ENCODE measurements at regions not wholly inside any gene's neighbourhood (a gene's known extent, or its start where the extent isn't known, plus 50 kb on each side); places are given as distances from the start of the nearest gene placed in this dataset.

- no peak overlapping the region for H3K4me2 ChIP-seq (ENCODE audit: low read depth, low read length, poor library complexity, severe bottlenecking)
- H3K36me3 ChIP-seq (ENCODE audit: insufficient read depth, low read length) = no peaks in the 10 kb centered on the region
- H3K4me3 ChIP-seq (ENCODE audit: low read length) = no peak overlapping the region
- no peaks in the 10 kb centered on the region for H3K27me3 ChIP-seq (ENCODE audit: low read length)
- no peak overlapping the region for H3K27ac ChIP-seq (ENCODE audit: low read length)
- no peak for DNase-seq
- peaks cover 5% of the 10 kb centered on the region; the same call in 1 of the 2 replicates for H4K20me1 ChIP-seq (ENCODE audit: insufficient read depth, low read depth, low read length)
- no peak overlapping the region for H2AFZ ChIP-seq (ENCODE audit: low read length)
- H3K9me2 ChIP-seq (replicated peaks; ENCODE audit: insufficient read depth, low read length) = no peaks in the 10 kb centered on the region
- H3K4me1 ChIP-seq (ENCODE audit: low read length) = peaks cover 12% of the 10 kb centered on the region
- no peaks in the 10 kb centered on the region for H3K79me2 ChIP-seq (ENCODE audit: low read length)
- no peaks in the 10 kb centered on the region for H3K9me3 ChIP-seq (ENCODE audit: low read length)
- no peak overlapping the region for H3K9ac ChIP-seq (ENCODE audit: low read length)
These were observed 186.6 kb upstream of the INHBA start for GRCh38 chr7:41889472-41889871.

DNA sequence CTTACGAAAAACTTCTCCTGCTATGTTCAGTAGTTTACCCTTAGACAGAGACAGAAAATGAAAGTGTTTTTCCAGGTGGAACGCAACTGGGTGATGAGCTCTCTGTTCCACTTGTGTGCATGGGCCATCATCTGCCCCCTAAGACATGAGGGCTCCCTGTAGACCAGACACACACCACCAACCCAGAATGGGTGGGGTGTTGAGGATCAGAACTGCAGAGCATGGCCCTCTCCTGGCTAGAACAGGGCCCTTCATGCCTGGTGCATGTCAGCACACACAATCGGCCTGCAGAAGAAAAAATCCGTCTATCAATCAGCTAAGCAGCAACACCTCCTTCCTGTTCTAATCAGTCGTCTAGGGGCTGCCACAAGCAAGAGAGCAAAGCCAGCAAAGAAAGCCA, 186.2 kb upstream of the INHBA start:
- DNase-seq = no peak
- no peak overlapping the region for H3K27ac ChIP-seq (ENCODE audit: low read length)
- H3K36me3 ChIP-seq (ENCODE audit: insufficient read depth, low read length) = no peaks in the 10 kb centered on the region
- no peaks in the 10 kb centered on the region for H3K9me3 ChIP-seq (ENCODE audit: low read length)
- H3K79me2 ChIP-seq (ENCODE audit: low read length) = no peaks in the 10 kb centered on the region
- H3K9me2 ChIP-seq (replicated peaks; ENCODE audit: insufficient read depth, low read length) = no peaks in the 10 kb centered on the region
- peaks cover 5% of the 10 kb centered on the region; the same call in 1 of the 2 replicates for H4K20me1 ChIP-seq (ENCODE audit: insufficient read depth, low read depth, low read length)
- no peak overlapping the region for H3K4me2 ChIP-seq (ENCODE audit: low read depth, low read length, poor library complexity, severe bottlenecking)
- no peaks in the 10 kb centered on the region for H3K27me3 ChIP-seq (ENCODE audit: low read length)
- H2AFZ ChIP-seq (ENCODE audit: low read length) = no peak overlapping the region
- no peak overlapping the region for H3K4me3 ChIP-seq (ENCODE audit: low read length)
- H3K9ac ChIP-seq (ENCODE audit: low read length) = no peak overlapping the region
- H3K4me1 ChIP-seq (ENCODE audit: low read length) = peaks cover 12% of the 10 kb centered on the region

DNA sequence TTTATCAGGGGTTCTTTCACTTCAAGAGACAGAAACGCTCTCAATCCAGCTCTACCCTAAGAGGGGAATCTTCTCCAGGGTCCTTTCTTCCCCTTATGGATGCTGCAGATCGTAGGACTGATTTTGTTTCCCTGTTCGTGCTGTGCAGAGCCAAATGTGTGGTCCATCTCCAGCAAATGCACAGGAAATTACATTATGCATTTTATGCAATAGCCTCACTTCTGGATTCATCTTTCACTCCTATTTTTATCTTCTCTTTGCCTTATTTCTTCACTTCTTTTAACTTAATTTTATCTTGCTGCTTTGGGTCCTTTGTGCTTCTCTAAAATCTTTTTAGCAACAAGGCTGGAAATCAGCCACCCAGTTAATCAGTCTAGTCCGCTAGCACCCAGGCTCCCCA, 184.5 kb upstream of the INHBA start:
- Histone ChIP-seq H3K36me3 (ENCODE audit: insufficient read depth, low read length) (no peaks in the 10 kb centered on the region), H3K27me3 (ENCODE audit: low read length) (no peaks in the 10 kb centered on the region), H3K79me2 (ENCODE audit: low read length) (no peaks in the 10 kb centered on the region), H3K4me3 (ENCODE audit: low read length) (no peak overlapping the region), H3K27ac (ENCODE audit: low read length) (no peak overlapping the region), H3K9me3 (ENCODE audit: low read length) (no peaks in the 10 kb centered on the region), H3K4me2 (ENCODE audit: low read depth, low read length, poor library complexity, severe bottlenecking) (no peak overlapping the region), H4K20me1 (ENCODE audit: insufficient read depth, low read depth, low read length) (peaks cover 5% of the 10 kb centered on the region; the same call in 1 of the 2 replicates), H3K9ac (ENCODE audit: low read length) (no peak overlapping the region), H3K9me2 (replicated peaks; ENCODE audit: insufficient read depth, low read length) (no peaks in the 10 kb centered on the region), H3K4me1 (ENCODE audit: low read length) (peaks cover 20% of the 10 kb centered on the region), H2AFZ (ENCODE audit: low read length) (no peak overlapping the region)
- no peak for DNase-seq

- H3K9me3 ChIP-seq (ENCODE audit: low read length) = no peaks in the 10 kb centered on the region
These were observed 184.0 kb upstream of the INHBA start for GRCh38 chr7:41886901-41887311.

DNA sequence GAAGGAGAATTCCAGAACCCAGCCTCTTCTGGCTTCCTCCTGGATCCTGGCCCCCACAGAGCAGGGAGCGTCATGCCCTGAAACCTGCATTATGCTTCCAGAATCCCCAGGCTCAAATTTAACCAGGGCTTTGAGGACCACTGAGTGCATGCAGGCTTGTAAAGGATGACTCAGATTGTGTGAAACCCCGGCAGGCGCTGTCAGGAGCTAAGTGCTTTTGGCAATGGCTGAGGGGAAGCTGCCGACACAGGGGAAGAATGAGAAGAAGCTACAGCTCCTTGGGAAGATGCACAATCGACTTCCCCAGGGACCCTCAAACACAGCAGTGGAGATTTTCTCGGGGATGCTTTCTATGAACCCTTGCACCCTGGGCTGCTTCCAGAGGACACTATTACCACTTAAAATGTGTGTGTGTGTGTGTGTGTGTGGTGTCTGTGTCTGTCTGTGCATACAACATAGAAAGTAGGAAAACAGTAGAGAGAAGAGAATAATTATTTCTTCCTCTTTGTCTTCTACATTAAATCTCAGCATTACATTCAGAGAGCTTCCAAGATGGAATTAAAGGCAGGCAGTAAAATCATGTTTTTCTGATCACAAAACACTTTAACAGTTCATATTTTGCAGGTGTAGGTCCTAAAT, 183.5 kb upstream of the INHBA start:
- H3K79me2 ChIP-seq (ENCODE audit: low read length) = no peaks in the 10 kb centered on the region
- H3K4me3 ChIP-seq (ENCODE audit: low read length) = no peak overlapping the region
- no peak overlapping the region for H3K27ac ChIP-seq (ENCODE audit: low read length)
- H3K27me3 ChIP-seq (ENCODE audit: low read length) = no peaks in the 10 kb centered on the region
- H3K36me3 ChIP-seq (ENCODE audit: insufficient read depth, low read length) = no peaks in the 10 kb centered on the region
- DNase-seq = no peak
- H3K9ac ChIP-seq (ENCODE audit: low read length) = no peak overlapping the region
- no peak overlapping the region for H2AFZ ChIP-seq (ENCODE audit: low read length)
- H3K4me2 ChIP-seq (ENCODE audit: low read depth, low read length, poor library complexity, severe bottlenecking) = no peak overlapping the region
- H4K20me1 ChIP-seq (ENCODE audit: insufficient read depth, low read depth, low read length) = peaks cover 5% of the 10 kb centered on the region; the same call in 1 of the 2 replicates
- H3K9me2 ChIP-seq (replicated peaks; ENCODE audit: insufficient read depth, low read length) = no peaks in the 10 kb centered on the region
- H3K4me1 ChIP-seq (ENCODE audit: low read length) = peaks cover 29% of the 10 kb centered on the region
- no peaks in the 10 kb centered on the region for H3K9me3 ChIP-seq (ENCODE audit: low read length)

More at GRCh38 chr7:41886901-41887311, 184.0 kb upstream of the INHBA start:
- Histone ChIP-seq H3K27ac (ENCODE audit: low read length) (no peak overlapping the region), H3K79me2 (ENCODE audit: low read length) (no peaks in the 10 kb centered on the region), H3K4me1 (ENCODE audit: low read length) (peaks cover 25% of the 10 kb centered on the region), H4K20me1 (ENCODE audit: insufficient read depth, low read depth, low read length) (peaks cover 5% of the 10 kb centered on the region; the same call in 1 of the 2 replicates), H3K4me2 (ENCODE audit: low read depth, low read length, poor library complexity, severe bottlenecking) (no peak overlapping the region), H2AFZ (ENCODE audit: low read length) (no peak overlapping the region), H3K4me3 (ENCODE audit: low read length) (no peak overlapping the region), H3K9ac (ENCODE audit: low read length) (no peak overlapping the region), H3K27me3 (ENCODE audit: low read length) (no peaks in the 10 kb centered on the region), H3K36me3 (ENCODE audit: insufficient read depth, low read length) (no peaks in the 10 kb centered on the region), H3K9me2 (replicated peaks; ENCODE audit: insufficient read depth, low read length) (no peaks in the 10 kb centered on the region)
- DNase-seq = no peak

- Histone ChIP-seq H3K9me2 (replicated peaks; ENCODE audit: insufficient read depth, low read length) (no peaks in the 10 kb centered on the region), H3K4me2 (ENCODE audit: low read depth, low read length, poor library complexity, severe bottlenecking) (no peak overlapping the region), H3K36me3 (ENCODE audit: insufficient read depth, low read length) (no peaks in the 10 kb centered on the region), H3K4me3 (ENCODE audit: low read length) (no peak overlapping the region), H3K27ac (ENCODE audit: low read length) (no peak overlapping the region), H3K4me1 (ENCODE audit: low read length) (peaks cover 35% of the 10 kb centered on the region), H3K27me3 (ENCODE audit: low read length) (no peaks in the 10 kb centered on the region), H2AFZ (ENCODE audit: low read length) (no peak overlapping the region), H3K9me3 (ENCODE audit: low read length) (no peaks in the 10 kb centered on the region), H4K20me1 (ENCODE audit: insufficient read depth, low read depth, low read length) (peaks cover 5% of the 10 kb centered on the region; the same call in 1 of the 2 replicates), H3K9ac (ENCODE audit: low read length) (no peak overlapping the region), H3K79me2 (ENCODE audit: low read length) (no peaks in the 10 kb centered on the region)
- no peak for DNase-seq
These were observed 182.9 kb upstream of the INHBA start for GRCh38 chr7:41885748-41886147.

DNA sequence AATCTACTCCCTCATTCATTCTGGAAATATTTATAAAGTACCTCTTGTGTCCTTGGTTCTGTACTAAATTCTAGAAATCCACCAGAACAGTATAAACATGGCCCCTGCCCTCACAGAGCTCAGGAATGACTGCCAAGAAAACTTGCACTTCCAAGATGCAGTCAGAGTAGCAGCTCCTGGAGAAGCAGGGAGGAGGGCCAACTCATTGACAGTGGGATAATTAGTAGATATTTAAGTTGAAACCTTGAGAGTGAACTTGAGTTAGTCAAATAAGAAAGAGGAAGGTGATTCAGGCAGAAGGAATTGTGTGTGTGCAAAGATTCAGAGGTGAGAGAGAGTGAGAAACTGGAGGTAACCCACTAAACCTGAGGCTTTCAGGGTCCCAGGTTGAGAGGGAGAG, 182.2 kb upstream of the INHBA start:
- no peaks in the 10 kb centered on the region for H3K79me2 ChIP-seq (ENCODE audit: low read length)
- no peak for DNase-seq
- no peak overlapping the region for H3K4me3 ChIP-seq (ENCODE audit: low read length)
- no peak overlapping the region for H3K9ac ChIP-seq (ENCODE audit: low read length)
- H2AFZ ChIP-seq (ENCODE audit: low read length) = no peak overlapping the region
- no peaks in the 10 kb centered on the region for H3K36me3 ChIP-seq (ENCODE audit: insufficient read depth, low read length)
- peaks cover 36% of the 10 kb centered on the region for H3K4me1 ChIP-seq (ENCODE audit: low read length)
- H3K9me3 ChIP-seq (ENCODE audit: low read length) = no peaks in the 10 kb centered on the region
- no peaks in the 10 kb centered on the region for H3K9me2 ChIP-seq (replicated peaks; ENCODE audit: insufficient read depth, low read length)
- peaks cover 5% of the 10 kb centered on the region; the same call in 1 of the 2 replicates for H4K20me1 ChIP-seq (ENCODE audit: insufficient read depth, low read depth, low read length)
- no peak overlapping the region for H3K27ac ChIP-seq (ENCODE audit: low read length)
- H3K4me2 ChIP-seq (ENCODE audit: low read depth, low read length, poor library complexity, severe bottlenecking) = no peak overlapping the region
- H3K27me3 ChIP-seq (ENCODE audit: low read length) = no peaks in the 10 kb centered on the region

GRCh38 chr7:41882745-41883420, 180.0 kb upstream of the INHBA start:
- DNase-seq = no peak
- Histone ChIP-seq H3K36me3 (ENCODE audit: insufficient read depth, low read length) (no peaks in the 10 kb centered on the region), H3K9ac (ENCODE audit: low read length) (no peak overlapping the region), H3K9me3 (ENCODE audit: low read length) (no peaks in the 10 kb centered on the region), H3K4me2 (ENCODE audit: low read depth, low read length, poor library complexity, severe bottlenecking) (peak overlapping the region; percentile 48), H3K4me1 (ENCODE audit: low read length) (peaks cover 36% of the 10 kb centered on the region), H3K4me3 (ENCODE audit: low read length) (0 out of 2 replicates have a peak overlapping the region, but pooled peaks have one; percentile 29), H3K27me3 (ENCODE audit: low read length) (no peaks in the 10 kb centered on the region), H4K20me1 (ENCODE audit: insufficient read depth, low read depth, low read length) (peaks cover 5% of the 10 kb centered on the region; the same call in 1 of the 2 replicates), H3K9me2 (replicated peaks; ENCODE audit: insufficient read depth, low read length) (no peaks in the 10 kb centered on the region), H3K27ac (ENCODE audit: low read length) (no peak overlapping the region), H2AFZ (ENCODE audit: low read length) (no peak overlapping the region), H3K79me2 (ENCODE audit: low read length) (no peaks in the 10 kb centered on the region)
